ENCODE measurements at regions not wholly inside any gene's neighbourhood (a gene's known extent, or its start where the extent isn't known, plus 50 kb on each side); places are given as distances from the start of the nearest gene placed in this dataset.

DNA sequence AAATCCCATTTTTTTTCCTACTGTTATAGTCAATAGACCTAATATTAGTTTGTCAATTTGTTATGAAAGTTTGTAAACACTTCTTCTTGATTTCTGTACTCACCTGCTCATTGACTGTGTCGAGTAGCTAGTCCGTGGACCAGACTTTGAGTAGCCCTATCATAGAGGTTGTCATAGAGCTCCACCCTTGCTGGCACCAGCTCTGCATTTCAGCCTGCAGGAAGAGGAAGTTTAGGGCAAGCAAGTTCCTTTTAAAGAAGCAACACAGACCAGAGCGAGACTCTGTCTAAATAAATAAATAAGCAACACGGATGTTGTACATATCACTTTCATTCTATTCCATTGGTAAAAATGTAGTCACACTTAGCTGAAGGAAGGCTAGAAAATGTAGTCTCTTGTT is 74.0 kb downstream of the MCFD2 start:
- no peak for DNase-seq (ENCODE audit: low read depth)
- H3K4me3 ChIP-seq (ENCODE audit: low read length) = no peak overlapping the region

DNA sequence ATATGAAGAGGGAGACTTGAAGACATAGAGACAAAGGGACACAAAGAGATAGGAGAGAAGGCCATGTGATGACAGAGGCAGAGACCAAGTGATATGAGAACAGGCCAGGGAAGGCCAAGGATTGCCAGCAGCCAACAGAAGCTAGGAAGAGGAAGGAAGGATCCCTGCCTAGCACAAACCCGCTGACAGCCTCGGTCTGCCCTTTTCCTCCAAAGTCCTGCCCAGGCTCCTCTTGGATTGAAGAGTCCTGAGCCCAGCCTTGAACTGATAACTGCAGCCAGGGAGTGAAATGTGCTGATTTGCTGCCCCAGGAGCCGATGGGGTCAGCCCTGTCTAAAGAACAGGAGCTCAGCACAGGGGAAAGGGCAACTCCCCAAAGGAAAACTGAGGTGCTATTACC is 76.6 kb downstream of the MCFD2 start:
- TF ChIP-seq, protein P1, sequence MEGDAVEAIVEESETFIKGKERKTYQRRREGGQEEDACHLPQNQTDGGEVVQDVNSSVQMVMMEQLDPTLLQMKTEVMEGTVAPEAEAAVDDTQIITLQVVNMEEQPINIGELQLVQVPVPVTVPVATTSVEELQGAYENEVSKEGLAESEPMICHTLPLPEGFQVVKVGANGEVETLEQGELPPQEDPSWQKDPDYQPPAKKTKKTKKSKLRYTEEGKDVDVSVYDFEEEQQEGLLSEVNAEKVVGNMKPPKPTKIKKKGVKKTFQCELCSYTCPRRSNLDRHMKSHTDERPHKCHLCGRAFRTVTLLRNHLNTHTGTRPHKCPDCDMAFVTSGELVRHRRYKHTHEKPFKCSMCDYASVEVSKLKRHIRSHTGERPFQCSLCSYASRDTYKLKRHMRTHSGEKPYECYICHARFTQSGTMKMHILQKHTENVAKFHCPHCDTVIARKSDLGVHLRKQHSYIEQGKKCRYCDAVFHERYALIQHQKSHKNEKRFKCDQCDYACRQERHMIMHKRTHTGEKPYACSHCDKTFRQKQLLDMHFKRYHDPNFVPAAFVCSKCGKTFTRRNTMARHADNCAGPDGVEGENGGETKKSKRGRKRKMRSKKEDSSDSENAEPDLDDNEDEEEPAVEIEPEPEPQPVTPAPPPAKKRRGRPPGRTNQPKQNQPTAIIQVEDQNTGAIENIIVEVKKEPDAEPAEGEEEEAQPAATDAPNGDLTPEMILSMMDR (IDR thresholded peaks at IDR 0.05; ENCODE audit: insufficient read depth, low read depth, low read length, missing control alignments) = no peak
- no peak overlapping the region for H3K4me3 ChIP-seq (ENCODE audit: low read length)
- no peak for DNase-seq (ENCODE audit: low read depth)

More for the DNA sequence above, 74.0 kb downstream of the MCFD2 start:
- TF ChIP-seq, protein P1 (IDR thresholded peaks at IDR 0.05; ENCODE audit: insufficient read depth, low read depth, low read length, missing control alignments) = no peak

DNA sequence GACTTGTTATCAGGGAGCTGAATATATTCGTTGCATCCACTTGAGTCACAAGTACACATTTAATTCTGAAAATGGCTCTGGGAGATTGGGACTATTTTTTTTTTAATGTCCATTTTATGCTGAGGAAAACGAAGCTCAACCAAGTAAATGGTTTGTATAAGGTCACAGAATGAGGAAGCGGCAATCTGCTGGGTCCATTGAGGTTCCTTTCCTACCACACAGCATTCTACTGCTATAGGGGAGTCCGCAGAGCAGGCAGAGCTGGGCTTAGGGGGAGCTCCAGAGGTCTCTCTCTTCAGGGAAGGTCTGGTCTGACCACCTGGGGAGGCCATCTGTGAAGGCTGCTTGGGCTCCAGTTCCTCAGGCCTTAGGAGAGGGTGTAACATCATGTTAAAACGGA is 77.9 kb downstream of the MCFD2 start:
- DNase-seq (ENCODE audit: low read depth) = no peak
- TF ChIP-seq, protein P1 (IDR thresholded peaks at IDR 0.05; ENCODE audit: insufficient read depth, low read depth, low read length, missing control alignments) = no peak
- no peak overlapping the region for H3K4me3 ChIP-seq (ENCODE audit: low read length)

DNA sequence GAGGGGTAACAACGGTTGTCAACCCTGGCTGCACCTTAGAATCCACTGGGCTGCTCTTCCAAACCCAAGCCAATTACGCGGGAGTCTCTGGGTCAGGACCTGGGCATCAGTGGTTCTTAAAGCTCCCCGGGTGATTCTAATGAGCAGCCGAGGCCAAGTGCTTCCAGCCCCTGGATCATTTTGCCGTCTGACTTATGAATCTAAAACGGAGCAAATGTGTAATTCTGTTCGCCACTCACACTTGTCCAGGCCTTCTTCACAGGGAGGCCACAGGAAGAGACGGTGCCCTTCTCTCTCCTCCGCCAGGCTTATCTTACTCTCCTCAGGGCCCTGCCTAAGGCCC is 78.5 kb downstream of the MCFD2 start:
- TF ChIP-seq, protein P1 (IDR thresholded peaks at IDR 0.05; ENCODE audit: insufficient read depth, low read depth, low read length, missing control alignments) = no peak
- no peak overlapping the region for H3K4me3 ChIP-seq (ENCODE audit: low read length)

DNA sequence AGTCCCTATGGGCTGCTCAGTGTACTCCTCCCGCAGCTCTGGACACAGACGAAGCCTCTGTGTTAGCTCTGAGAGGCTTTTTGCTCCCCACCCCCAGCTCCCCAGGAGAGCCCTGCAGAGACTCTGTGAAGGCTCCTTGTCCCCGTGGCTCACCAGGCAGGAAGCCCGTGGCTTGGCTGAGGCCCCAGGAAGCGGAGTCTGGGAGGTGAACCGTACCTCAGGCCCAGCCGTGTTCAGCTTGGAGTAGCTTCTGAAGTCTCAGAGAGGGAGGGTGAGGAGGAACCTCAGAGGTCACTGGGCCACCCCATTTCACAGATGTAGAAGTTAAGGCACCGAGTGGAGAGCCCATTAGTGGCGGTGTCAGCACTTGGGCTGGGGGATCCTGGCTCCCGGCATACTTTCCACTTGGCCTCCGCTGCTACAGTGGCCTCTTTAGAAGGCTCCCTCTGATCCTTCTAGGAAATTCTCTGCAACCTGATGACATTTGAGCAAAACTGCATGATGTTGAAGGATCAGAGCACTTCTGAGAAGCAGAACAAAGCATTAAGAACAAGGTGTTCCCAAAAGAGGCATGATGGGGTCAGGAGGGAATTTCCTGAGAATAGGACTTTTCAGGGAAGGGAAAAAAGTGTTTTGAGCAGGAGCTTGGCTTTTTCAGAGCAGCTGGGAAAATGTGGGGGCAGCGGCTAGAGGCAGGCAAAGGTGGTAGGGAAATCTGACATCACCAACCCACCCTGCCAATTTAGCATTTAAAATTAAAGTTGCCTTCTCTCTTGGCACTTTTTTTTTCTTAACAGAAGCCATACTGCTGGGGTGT is 79.1 kb downstream of the MCFD2 start:
- DNase-seq (ENCODE audit: low read depth) = no peak
- TF ChIP-seq, protein P1 (IDR thresholded peaks at IDR 0.05; ENCODE audit: insufficient read depth, low read depth, low read length, missing control alignments) = no peak

More for the DNA sequence above, 78.5 kb downstream of the MCFD2 start:
- DNase-seq (ENCODE audit: low read depth) = no peak

DNA sequence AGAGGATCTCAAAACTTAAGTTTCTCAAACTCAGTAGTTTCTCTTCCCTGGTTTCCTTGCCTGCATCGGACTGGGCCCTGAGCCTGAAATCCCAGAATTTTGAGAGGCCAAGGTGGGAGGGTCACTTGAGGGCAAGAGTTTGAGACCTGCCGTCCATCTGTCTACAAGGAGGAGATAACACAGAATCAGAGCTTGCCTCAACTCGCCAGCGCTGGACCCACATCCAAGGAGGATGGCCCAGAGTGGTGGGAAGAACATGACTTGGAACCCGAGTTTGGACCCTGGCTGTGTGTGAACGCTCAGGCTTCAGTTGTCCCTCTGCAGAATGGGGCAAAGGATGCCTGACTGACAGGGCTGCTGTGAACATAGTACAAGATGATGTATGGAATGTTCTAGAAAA is 80.1 kb downstream of the MCFD2 start:
- TF ChIP-seq, protein P1 (IDR thresholded peaks at IDR 0.05; ENCODE audit: insufficient read depth, low read depth, low read length, missing control alignments) = no peak
- DNase-seq (ENCODE audit: low read depth) = no peak
- no peak overlapping the region for H3K4me3 ChIP-seq (ENCODE audit: low read length)

More for the DNA sequence above, 79.1 kb downstream of the MCFD2 start:
- no peak overlapping the region for H3K4me3 ChIP-seq (ENCODE audit: low read length)

DNA sequence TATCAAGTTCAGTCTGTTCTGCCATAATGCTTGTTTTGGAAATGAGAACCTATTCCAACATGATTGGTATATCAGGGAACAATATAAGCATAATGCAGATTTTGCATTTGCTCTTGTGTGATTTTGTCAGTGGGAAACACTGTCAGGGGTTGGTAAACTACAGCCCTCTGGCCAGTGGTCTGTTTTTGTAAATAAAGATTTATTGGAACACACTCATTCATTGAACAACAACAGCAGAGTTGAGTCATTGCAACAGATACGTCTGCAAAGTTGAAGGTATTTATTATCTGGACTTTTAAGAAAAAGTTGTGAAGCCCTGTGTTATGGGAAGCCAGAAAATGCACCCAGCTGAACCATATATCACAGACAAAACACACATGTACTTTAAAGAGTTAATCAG is 83.1 kb downstream of the MCFD2 start:
- H3K4me3 ChIP-seq (ENCODE audit: low read length) = no peak overlapping the region
- TF ChIP-seq, protein P1 (IDR thresholded peaks at IDR 0.05; ENCODE audit: insufficient read depth, low read depth, low read length, missing control alignments) = no peak
- no peak for DNase-seq (ENCODE audit: low read depth)

Measured in epithelial cell of esophagus (primary cell).